ENCODE measurements at regions not wholly inside any gene's neighbourhood (a gene's known extent, or its start where the extent isn't known, plus 50 kb on each side); places are given as distances from the start of the nearest gene placed in this dataset.

- Histone ChIP-seq H3K27ac (no peak overlapping the region), H3K4me3 (no peak overlapping the region), H3K9ac (no peak overlapping the region), H3K4me1 (peaks cover 0 to 10% (median 5%) of the 10 kb centered on the region in 10 experiments; a peak in 10 of 20 replicates), H3K36me3 (no peaks in the 10 kb centered on the region), H3K27me3 (no peaks in the 10 kb centered on the region), H3K9me3 (replicated peaks in 1 of 11) (peaks cover 0 to 5% (median 0%) of the 10 kb centered on the region in 11 experiments; a peak in 2 of 22 replicates), H3K4me2 (peak overlapping the region in 7 of 11 experiments; percentile 5 to 50 (median 26); a peak in 9 of 22 replicates), H4K20me1 (no peaks in the 10 kb centered on the region)
- TF ChIP-seq Cebpa-rat (IDR thresholded peaks at IDR 0.05) = no peak
Observed at GRCh38 chr18:28905509-28905908, 728.6 kb upstream of the CDH2 start.

- Histone ChIP-seq H3K4me2 (0 out of 22 replicates have a peak overlapping the region, but pooled peaks of 1 of the 11 experiments have one; percentile 7), H3K4me3 (no peak overlapping the region), H3K9ac (no peak overlapping the region), H4K20me1 (no peaks in the 10 kb centered on the region), H3K36me3 (no peaks in the 10 kb centered on the region), H3K27me3 (no peaks in the 10 kb centered on the region), H3K27ac (no peak overlapping the region), H3K9me3 (replicated peaks in 1 of 11) (peaks cover 0 to 5% (median 0%) of the 10 kb centered on the region in 11 experiments; a peak in 2 of 22 replicates), H3K4me1 (peaks cover 0 to 10% (median 5%) of the 10 kb centered on the region in 10 experiments; a peak in 10 of 20 replicates)
- TF ChIP-seq Cebpa-rat (IDR thresholded peaks at IDR 0.05) = no peak
Observed at GRCh38 chr18:28904789-28905364, 727.9 kb upstream of the CDH2 start.

GRCh38 chr18:28903306-28903705, 726.4 kb upstream of the CDH2 start:
- H3K27ac ChIP-seq = no peak overlapping the region
- peaks cover 0 to 5% (median 0%) of the 10 kb centered on the region in 11 experiments; a peak in 2 of 22 replicates for H3K9me3 ChIP-seq (replicated peaks in 1 of 11)
- H4K20me1 ChIP-seq = no peaks in the 10 kb centered on the region
- no peaks in the 10 kb centered on the region for H3K27me3 ChIP-seq
- H3K9ac ChIP-seq = no peak overlapping the region
- no peaks in the 10 kb centered on the region for H3K36me3 ChIP-seq
- H3K4me3 ChIP-seq = no peak overlapping the region
- H3K4me2 ChIP-seq = no peak overlapping the region
- H3K4me1 ChIP-seq = peaks cover 0 to 10% (median 5%) of the 10 kb centered on the region in 10 experiments; a peak in 10 of 20 replicates
- TF ChIP-seq Cebpa-rat (IDR thresholded peaks at IDR 0.05) = no peak

- H3K36me3 ChIP-seq = no peaks in the 10 kb centered on the region
- no peaks in the 10 kb centered on the region for H3K9me3 ChIP-seq (replicated peaks in 1 of 11)
- no peak overlapping the region for H3K27ac ChIP-seq
- no peak overlapping the region for H3K4me3 ChIP-seq
- no peaks in the 10 kb centered on the region for H3K4me1 ChIP-seq
- H3K4me2 ChIP-seq = no peak overlapping the region
- no peak for TF ChIP-seq Cebpa-rat (IDR thresholded peaks at IDR 0.05)
- no peaks in the 10 kb centered on the region for H4K20me1 ChIP-seq
- H3K27me3 ChIP-seq = no peaks in the 10 kb centered on the region
- no peak overlapping the region for H3K9ac ChIP-seq
Observed at GRCh38 chr18:28890791-28891190, 713.9 kb upstream of the CDH2 start.

- H3K4me2 ChIP-seq = no peak overlapping the region
- H3K27me3 ChIP-seq = no peaks in the 10 kb centered on the region
- H4K20me1 ChIP-seq = no peaks in the 10 kb centered on the region
- H3K9ac ChIP-seq = no peak overlapping the region
- H3K4me3 ChIP-seq = no peak overlapping the region
- no peaks in the 10 kb centered on the region for H3K36me3 ChIP-seq
- H3K27ac ChIP-seq = no peak overlapping the region
- no peaks in the 10 kb centered on the region for H3K4me1 ChIP-seq
- TF ChIP-seq Cebpa-rat (IDR thresholded peaks at IDR 0.05) = no peak
- H3K9me3 ChIP-seq (replicated peaks in 1 of 11) = no peaks in the 10 kb centered on the region
Observed at GRCh38 chr18:28884304-28884703, 707.4 kb upstream of the CDH2 start.

GRCh38 chr18:28880856-28881255, 703.9 kb upstream of the CDH2 start:
- Histone ChIP-seq H3K27ac (no peak overlapping the region), H3K4me2 (no peak overlapping the region), H4K20me1 (no peaks in the 10 kb centered on the region), H3K27me3 (no peaks in the 10 kb centered on the region), H3K9ac (no peak overlapping the region), H3K4me1 (no peaks in the 10 kb centered on the region), H3K4me3 (no peak overlapping the region), H3K9me3 (replicated peaks in 1 of 11) (no peaks in the 10 kb centered on the region), H3K36me3 (no peaks in the 10 kb centered on the region)
- TF ChIP-seq Cebpa-rat (IDR thresholded peaks at IDR 0.05) = no peak

- no peak for TF ChIP-seq Cebpa-rat (IDR thresholded peaks at IDR 0.05)
- no peaks in the 10 kb centered on the region for H3K4me1 ChIP-seq
Observed at GRCh38 chr18:28875059-28875458, 698.1 kb upstream of the CDH2 start.

GRCh38 chr18:28863396-28863795, 686.5 kb upstream of the CDH2 start:
- Histone ChIP-seq H3K27ac (no peak overlapping the region), H3K9ac (no peak overlapping the region), H3K4me1 (no peaks in the 10 kb centered on the region), H3K4me2 (no peak overlapping the region), H3K36me3 (no peaks in the 10 kb centered on the region), H4K20me1 (no peaks in the 10 kb centered on the region), H3K4me3 (no peak overlapping the region), H3K9me3 (replicated peaks in 1 of 11) (no peaks in the 10 kb centered on the region), H3K27me3 (no peaks in the 10 kb centered on the region)
- no peak for TF ChIP-seq Cebpa-rat (IDR thresholded peaks at IDR 0.05)

More at GRCh38 chr18:28875059-28875458, 698.1 kb upstream of the CDH2 start:
- no peak overlapping the region for H3K27ac ChIP-seq
- no peak overlapping the region for H3K4me3 ChIP-seq
- no peaks in the 10 kb centered on the region for H3K27me3 ChIP-seq
- H3K4me2 ChIP-seq = no peak overlapping the region
- no peaks in the 10 kb centered on the region for H3K9me3 ChIP-seq (replicated peaks in 1 of 11)
- H4K20me1 ChIP-seq = no peaks in the 10 kb centered on the region
- no peak overlapping the region for H3K9ac ChIP-seq
- H3K36me3 ChIP-seq = no peaks in the 10 kb centered on the region

GRCh38 chr18:28858248-28858647, 681.3 kb upstream of the CDH2 start:
- Histone ChIP-seq H3K9ac (no peak overlapping the region), H3K9me3 (replicated peaks in 1 of 11) (no peaks in the 10 kb centered on the region), H3K36me3 (no peaks in the 10 kb centered on the region), H4K20me1 (no peaks in the 10 kb centered on the region), H3K27ac (no peak overlapping the region), H3K4me2 (no peak overlapping the region), H3K4me3 (no peak overlapping the region), H3K4me1 (peaks cover 0 to 16% (median 0%) of the 10 kb centered on the region in 10 experiments; a peak in 4 of 20 replicates), H3K27me3 (no peaks in the 10 kb centered on the region)
- TF ChIP-seq Cebpa-rat (IDR thresholded peaks at IDR 0.05) = no peak

GRCh38 chr18:28855989-28856388, 679.1 kb upstream of the CDH2 start:
- no peak for TF ChIP-seq Cebpa-rat (IDR thresholded peaks at IDR 0.05)

More at GRCh38 chr18:28855989-28856388, 679.1 kb upstream of the CDH2 start:
- Histone ChIP-seq H3K9ac (no peak overlapping the region), H3K36me3 (no peaks in the 10 kb centered on the region), H3K27ac (no peak overlapping the region), H3K27me3 (no peaks in the 10 kb centered on the region), H3K4me2 (no peak overlapping the region; a peak in 1 of 22 replicates), H3K4me1 (peaks cover 0 to 16% (median 0%) of the 10 kb centered on the region in 10 experiments; a peak in 4 of 20 replicates), H3K9me3 (replicated peaks in 1 of 11) (no peaks in the 10 kb centered on the region), H4K20me1 (no peaks in the 10 kb centered on the region), H3K4me3 (no peak overlapping the region)

Measured in BLaER1 treated with 17β-estradiol and CSF1 and Interleukin-3, amounts not matched to agents 10 nM and 100 nM (cell line).